Adrenal gland (tissue), 9 donors: ENCODE measurements at regions not wholly inside any gene's neighbourhood (a gene's known extent, or its start where the extent isn't known, plus 50 kb on each side); places are given as distances from the start of the nearest gene placed in this dataset.

Experiments used
- DNase-seq, 7 donors: peaks; one replicate each; pipeline ENCODE4 v3.0.0-alpha.2; 2019 to 2020
- H3K27ac ChIP-seq, 5 donors: fragments of 200-600 bp; sonication (generic) in 4 of 5; 1 replicate in 3 of 5; 2 replicates in 2 of 5; pipeline versions ENCODE4 v1.5.1 to v1.8.0; 2016 to 2020; ENCODE audit warnings: mild to moderate bottlenecking in 1 of 5
- H3K27me3 ChIP-seq: fragments of 200-600 bp; 2 replicates; pipeline ENCODE4 v1.8.0; 2021
- H3K36me3 ChIP-seq, 2 donors: fragments of 200-600 bp; replicated peaks in 1 of 2; 1 replicate in 1 of 2; 2 replicates in 1 of 2; pipeline versions ENCODE4 v1.5.1 to v1.8.0; 2018 to 2022
- H3K4me1 ChIP-seq, 2 donors: fragments of 200-600 bp; replicated peaks in 1 of 2; 1 replicate in 1 of 2; 2 replicates in 1 of 2; pipeline versions ENCODE4 v1.5.1 to v1.8.0; 2018 to 2021
- H3K4me3 ChIP-seq, 4 donors: fragments of 200-600 bp; sonication (generic) in 3 of 4; one replicate each; pipeline ENCODE4 v1.5.1; 2016 to 2018
- H3K9me3 ChIP-seq, 3 donors: fragments of 200-600 bp; sonication (generic) in 1 of 3; replicated peaks in 1 of 3; 1 replicate in 2 of 3; 2 replicates in 1 of 3; pipeline versions ENCODE4 v1.5.1 to v1.8.0; 2016 to 2021
- POLR2A ChIP-seq, 2 donors: fragments of 450-650 bp; IDR thresholded peaks; one replicate each; pipeline ENCODE4 v1.6.1; 2017; ENCODE audit warnings: antibody characterized with exemption in 2 of 2, mild to moderate bottlenecking in 2 of 2, moderate library complexity in 1 of 2
- WGBS, 4 donors: extraction: QIAGEN DNeasy Blood & Tissue Kit in 2 of 4; methylation state at CpG; one replicate each; pipeline versions ENCODE4 v1.1.5 to v1.1.7; 2013 to 2017; 5-methylcytosine and 5-hydroxymethylcytosine counted together
- intact Hi-C, 2 donors: fragments of 100-400 bp; cut with DNase I; formaldehyde crosslinking; loops; one replicate each; pipeline versions ENCODE4 v1.14.1 to v1.15.0; 2022 to 2023
- TF ChIP-seq, protein P1 (sequence below), 6 experiments: fragments of 450-650 bp in 4 of 6; fragments of 200-600 bp in 2 of 6; sonication (generic) in 1 of 6; IDR thresholded peaks; 1 replicate in 5 of 6; 2 replicates in 1 of 6; pipeline versions ENCODE4 v1.5.1 to v1.8.0; 2016 to 2021; ENCODE audit warnings: antibody characterized with exemption in 6 of 6, mild to moderate bottlenecking in 2 of 6, moderate library complexity in 1 of 6
- donor health status: healthy with polysubstance abuse.
- donor health status: Bipolar disorder and iron deficiency.
- donor health status: DM: yes; HTN: yes; CAD: no.
- donor health status: DM: no; HTN: no; CAD: no.
- donor health status: DM: no; HTN: no; CAD: no.

DNA sequence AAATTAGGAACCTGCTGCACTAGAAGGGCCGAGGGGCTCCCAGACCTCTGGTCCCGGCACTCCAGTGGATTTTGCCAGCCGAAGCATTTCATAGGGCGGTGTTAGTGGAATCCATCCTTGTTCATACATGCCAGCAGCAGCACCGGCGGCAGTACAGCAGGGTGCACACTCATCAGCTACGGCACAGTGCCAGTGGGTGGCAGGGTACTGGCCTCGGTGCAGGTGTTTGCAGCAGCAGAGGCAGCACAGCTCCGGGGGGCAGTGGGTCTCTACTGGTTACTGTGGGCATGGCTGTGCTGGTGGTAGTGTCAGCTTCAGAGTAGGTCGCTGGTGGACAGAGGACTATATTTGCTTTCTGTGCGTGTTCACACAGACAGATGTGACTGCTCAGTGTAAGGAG, 985.7 kb downstream of the CDH8 start:
- 79 to 84% (median 82%) methylated on average over 7 to 11 of the region's 11 CpGs for WGBS, 4 donors
- Histone ChIP-seq H3K4me1 (no peaks in the 10 kb centered on the region), H3K36me3 (no peaks in the 10 kb centered on the region), H3K27ac (no peak overlapping the region), H3K27me3 (no peaks in the 10 kb centered on the region), H3K4me3 (no peak overlapping the region), H3K9me3 (no peaks in the 10 kb centered on the region)
- TF ChIP-seq, protein P1, sequence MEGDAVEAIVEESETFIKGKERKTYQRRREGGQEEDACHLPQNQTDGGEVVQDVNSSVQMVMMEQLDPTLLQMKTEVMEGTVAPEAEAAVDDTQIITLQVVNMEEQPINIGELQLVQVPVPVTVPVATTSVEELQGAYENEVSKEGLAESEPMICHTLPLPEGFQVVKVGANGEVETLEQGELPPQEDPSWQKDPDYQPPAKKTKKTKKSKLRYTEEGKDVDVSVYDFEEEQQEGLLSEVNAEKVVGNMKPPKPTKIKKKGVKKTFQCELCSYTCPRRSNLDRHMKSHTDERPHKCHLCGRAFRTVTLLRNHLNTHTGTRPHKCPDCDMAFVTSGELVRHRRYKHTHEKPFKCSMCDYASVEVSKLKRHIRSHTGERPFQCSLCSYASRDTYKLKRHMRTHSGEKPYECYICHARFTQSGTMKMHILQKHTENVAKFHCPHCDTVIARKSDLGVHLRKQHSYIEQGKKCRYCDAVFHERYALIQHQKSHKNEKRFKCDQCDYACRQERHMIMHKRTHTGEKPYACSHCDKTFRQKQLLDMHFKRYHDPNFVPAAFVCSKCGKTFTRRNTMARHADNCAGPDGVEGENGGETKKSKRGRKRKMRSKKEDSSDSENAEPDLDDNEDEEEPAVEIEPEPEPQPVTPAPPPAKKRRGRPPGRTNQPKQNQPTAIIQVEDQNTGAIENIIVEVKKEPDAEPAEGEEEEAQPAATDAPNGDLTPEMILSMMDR (IDR thresholded peaks at IDR 0.05): no peak
- TF ChIP-seq POLR2A (IDR thresholded peaks at IDR 0.05): no peak
- DNase-seq: no peak
- intact Hi-C loops: no loop called here

DNA sequence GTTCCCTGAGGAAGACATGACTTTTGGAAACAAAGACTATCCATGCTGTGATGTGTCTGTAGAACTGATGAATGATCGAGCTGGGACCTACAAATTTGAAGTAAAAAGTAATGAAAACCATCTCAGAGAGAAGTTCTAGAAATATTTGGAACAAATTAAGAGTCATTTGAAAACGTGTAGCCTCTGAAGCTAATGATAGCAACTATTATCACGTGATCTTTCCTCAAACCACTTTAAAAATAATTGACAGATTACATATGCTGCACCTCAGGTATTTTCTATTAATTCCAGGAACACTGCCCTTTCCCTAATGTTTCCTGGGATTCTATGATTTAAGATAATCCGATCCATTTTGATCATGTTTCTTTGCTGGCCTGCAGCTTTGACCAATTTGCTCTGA, 990.3 kb downstream of the CDH8 start:
- TF ChIP-seq, protein P1 (IDR thresholded peaks at IDR 0.05): no peak
- TF ChIP-seq POLR2A (IDR thresholded peaks at IDR 0.05): no peak
- intact Hi-C loops: no loop called here
- no peak overlapping the region for H3K27ac ChIP-seq
- H3K9me3 ChIP-seq: no peaks in the 10 kb centered on the region
- WGBS, 4 donors: 32 to 46% (median 38%) methylated on average over 4 of the region's 4 CpGs
- H3K4me1 ChIP-seq: no peaks in the 10 kb centered on the region
- H3K4me3 ChIP-seq: no peak overlapping the region
- H3K27me3 ChIP-seq: no peaks in the 10 kb centered on the region
- no peak for DNase-seq
- no peaks in the 10 kb centered on the region for H3K36me3 ChIP-seq

DNA sequence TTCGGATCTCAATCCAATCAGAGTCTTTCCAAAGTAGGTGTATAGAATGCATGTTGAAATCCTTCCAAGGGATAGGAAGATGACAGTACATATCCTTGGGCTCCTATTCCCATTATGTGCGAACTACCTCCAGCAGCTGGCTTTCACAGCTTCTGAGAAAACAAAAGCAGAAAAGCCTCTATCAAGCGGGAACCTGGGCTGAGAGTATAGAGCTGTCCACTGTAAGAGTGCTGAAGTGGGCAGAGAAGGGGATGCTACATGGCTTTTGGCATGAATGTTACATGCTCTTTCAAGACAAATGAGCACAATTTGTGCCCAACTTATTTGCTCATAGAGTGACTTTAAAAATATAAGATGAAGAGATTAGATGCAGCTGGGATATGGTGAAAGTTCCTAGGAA, 993.5 kb downstream of the CDH8 start:
- no peaks in the 10 kb centered on the region for H3K36me3 ChIP-seq
- DNase-seq: no peak
- no peaks in the 10 kb centered on the region for H3K4me1 ChIP-seq
- WGBS, 4 donors: 30 to 38% (median 35%) methylated on average over 3 of the region's 3 CpGs
- no peak overlapping the region for H3K27ac ChIP-seq
- TF ChIP-seq, protein P1 (IDR thresholded peaks at IDR 0.05): no peak
- no peak for TF ChIP-seq POLR2A (IDR thresholded peaks at IDR 0.05)
- no peaks in the 10 kb centered on the region for H3K27me3 ChIP-seq
- intact Hi-C loops: no loop called here
- H3K4me3 ChIP-seq: no peak overlapping the region
- H3K9me3 ChIP-seq: no peaks in the 10 kb centered on the region

DNA sequence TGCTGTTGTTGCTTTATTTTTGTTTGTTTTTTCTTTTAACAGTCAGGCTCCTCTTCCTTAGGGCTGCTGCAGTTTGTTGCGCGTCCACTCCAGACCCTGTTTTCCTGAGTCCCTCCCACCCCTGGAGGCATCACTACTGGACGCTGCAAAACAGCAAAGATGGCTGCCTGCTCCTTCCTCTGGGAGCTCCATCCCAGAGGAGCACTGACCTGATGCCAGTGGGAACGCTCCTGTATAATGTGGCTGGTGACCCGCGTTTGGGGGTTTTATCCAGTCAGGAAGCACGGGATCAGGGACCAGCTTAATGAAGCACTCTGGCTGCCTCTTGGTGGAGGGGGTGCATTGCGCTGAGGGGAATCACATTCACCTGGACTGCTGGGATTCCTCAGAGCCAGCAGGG, 1005.6 kb downstream of the CDH8 start:
- no peak overlapping the region for H3K27ac ChIP-seq
- TF ChIP-seq, protein P1 (IDR thresholded peaks at IDR 0.05): no peak
- no peak for TF ChIP-seq POLR2A (IDR thresholded peaks at IDR 0.05)
- no peaks in the 10 kb centered on the region for H3K27me3 ChIP-seq
- no peaks in the 10 kb centered on the region for H3K4me1 ChIP-seq
- no peaks in the 10 kb centered on the region for H3K9me3 ChIP-seq
- WGBS, 4 donors: 86 to 95% (median 89%) methylated on average over 5 to 8 of the region's 8 CpGs
- DNase-seq: no peak
- no peaks in the 10 kb centered on the region for H3K36me3 ChIP-seq
- no peak overlapping the region for H3K4me3 ChIP-seq
- intact Hi-C loops: no loop called here
